Uterus (tissue), 3 donors: ENCODE measurements at regions not wholly inside any gene's neighbourhood (a gene's known extent, or its start where the extent isn't known, plus 50 kb on each side); places are given as distances from the start of the nearest gene placed in this dataset.

ENCODE experiments used
- DNase-seq, 2 donors: peaks; one replicate each; pipeline ENCODE4 v3.0.0-alpha.2; 2019 to 2020
- H3K27ac ChIP-seq, 2 donors: fragments of 200-600 bp; sonication (generic); 1 replicate in 1 of 2; 2 replicates in 1 of 2; pipeline ENCODE4 v1.5.1; 2016 to 2018
- H3K27me3 ChIP-seq, 2 donors: fragments of 200-600 bp; sonication (generic); one replicate each; pipeline ENCODE4 v1.5.1; 2018 to 2019; ENCODE audit warnings: control low read depth in 1 of 2
- H3K36me3 ChIP-seq, 2 donors: fragments of 200-600 bp; sonication (generic); one replicate each; pipeline ENCODE4 v1.5.1; 2019; ENCODE audit warnings: control low read depth in 1 of 2
- H3K4me1 ChIP-seq, 2 donors: fragments of 200-600 bp; sonication (generic); one replicate each; pipeline ENCODE4 v1.5.1; 2018 to 2019; ENCODE audit warnings: control low read depth in 1 of 2
- H3K4me3 ChIP-seq, 2 donors: fragments of 200-600 bp; sonication (generic); 1 replicate in 1 of 2; 2 replicates in 1 of 2; pipeline ENCODE4 v1.5.1; 2018 to 2019; ENCODE audit warnings: mild to moderate bottlenecking in 1 of 2
- H3K9me3 ChIP-seq, 2 donors: fragments of 200-600 bp; sonication (generic); one replicate each; pipeline ENCODE4 v1.5.1; 2019; ENCODE audit warnings: control low read depth in 1 of 2
- POLR2A ChIP-seq, 2 donors: fragments of 450-650 bp; IDR thresholded peaks; one replicate each; pipeline ENCODE4 v1.6.1; 2016; ENCODE audit warnings: antibody characterized with exemption in 2 of 2, mild to moderate bottlenecking in 1 of 2, moderate library complexity in 1 of 2
- intact Hi-C: fragments of 100-400 bp; cut with DNase I; formaldehyde crosslinking; loops from one replicate; pipeline ENCODE4 v1.15.1; 2023; ENCODE audit warnings: low total_unique reads
- TF ChIP-seq, protein P1 (sequence below), 4 experiments: fragments of 200-600 bp in 2 of 4; fragments of 450-650 bp in 2 of 4; sonication (generic) in 2 of 4; IDR thresholded peaks; one replicate each; pipeline ENCODE4 v1.5.1; 2016 to 2019; ENCODE audit warnings: antibody characterized with exemption in 4 of 4, mild to moderate bottlenecking in 2 of 4, moderate library complexity in 1 of 4
- donor health status: DM: yes; HTN: yes; CAD: no.

DNA sequence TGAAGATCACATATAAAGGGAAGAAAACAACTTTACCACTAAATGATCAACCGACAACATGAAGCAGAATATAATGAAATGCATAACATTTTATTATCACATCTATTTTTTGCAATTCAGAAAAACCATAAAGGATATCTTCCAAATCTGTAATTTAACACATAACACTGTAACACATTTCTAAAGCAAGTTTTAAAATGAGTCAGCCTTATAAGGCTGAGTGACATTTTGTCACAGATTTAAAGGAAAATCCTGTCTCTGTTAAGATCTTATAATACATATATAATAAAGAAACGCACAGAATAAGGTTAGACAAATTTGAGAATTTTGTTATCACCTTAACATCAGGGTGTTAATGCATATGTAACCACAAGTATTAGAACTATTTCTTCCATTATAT is 198.4 kb upstream of the RASA1 start:
- Histone ChIP-seq H3K4me3 (no peak overlapping the region), H3K27me3 (no peaks in the 10 kb centered on the region), H3K27ac (no peak overlapping the region), H3K9me3 (no peaks in the 10 kb centered on the region), H3K36me3 (no peaks in the 10 kb centered on the region), H3K4me1 (no peaks in the 10 kb centered on the region)
- TF ChIP-seq POLR2A (IDR thresholded peaks at IDR 0.05), result no peak
- TF ChIP-seq, protein P1, sequence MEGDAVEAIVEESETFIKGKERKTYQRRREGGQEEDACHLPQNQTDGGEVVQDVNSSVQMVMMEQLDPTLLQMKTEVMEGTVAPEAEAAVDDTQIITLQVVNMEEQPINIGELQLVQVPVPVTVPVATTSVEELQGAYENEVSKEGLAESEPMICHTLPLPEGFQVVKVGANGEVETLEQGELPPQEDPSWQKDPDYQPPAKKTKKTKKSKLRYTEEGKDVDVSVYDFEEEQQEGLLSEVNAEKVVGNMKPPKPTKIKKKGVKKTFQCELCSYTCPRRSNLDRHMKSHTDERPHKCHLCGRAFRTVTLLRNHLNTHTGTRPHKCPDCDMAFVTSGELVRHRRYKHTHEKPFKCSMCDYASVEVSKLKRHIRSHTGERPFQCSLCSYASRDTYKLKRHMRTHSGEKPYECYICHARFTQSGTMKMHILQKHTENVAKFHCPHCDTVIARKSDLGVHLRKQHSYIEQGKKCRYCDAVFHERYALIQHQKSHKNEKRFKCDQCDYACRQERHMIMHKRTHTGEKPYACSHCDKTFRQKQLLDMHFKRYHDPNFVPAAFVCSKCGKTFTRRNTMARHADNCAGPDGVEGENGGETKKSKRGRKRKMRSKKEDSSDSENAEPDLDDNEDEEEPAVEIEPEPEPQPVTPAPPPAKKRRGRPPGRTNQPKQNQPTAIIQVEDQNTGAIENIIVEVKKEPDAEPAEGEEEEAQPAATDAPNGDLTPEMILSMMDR (IDR thresholded peaks at IDR 0.05), result no peak
- DNase-seq, result no peak
- intact Hi-C loops, result no loop called here

DNA sequence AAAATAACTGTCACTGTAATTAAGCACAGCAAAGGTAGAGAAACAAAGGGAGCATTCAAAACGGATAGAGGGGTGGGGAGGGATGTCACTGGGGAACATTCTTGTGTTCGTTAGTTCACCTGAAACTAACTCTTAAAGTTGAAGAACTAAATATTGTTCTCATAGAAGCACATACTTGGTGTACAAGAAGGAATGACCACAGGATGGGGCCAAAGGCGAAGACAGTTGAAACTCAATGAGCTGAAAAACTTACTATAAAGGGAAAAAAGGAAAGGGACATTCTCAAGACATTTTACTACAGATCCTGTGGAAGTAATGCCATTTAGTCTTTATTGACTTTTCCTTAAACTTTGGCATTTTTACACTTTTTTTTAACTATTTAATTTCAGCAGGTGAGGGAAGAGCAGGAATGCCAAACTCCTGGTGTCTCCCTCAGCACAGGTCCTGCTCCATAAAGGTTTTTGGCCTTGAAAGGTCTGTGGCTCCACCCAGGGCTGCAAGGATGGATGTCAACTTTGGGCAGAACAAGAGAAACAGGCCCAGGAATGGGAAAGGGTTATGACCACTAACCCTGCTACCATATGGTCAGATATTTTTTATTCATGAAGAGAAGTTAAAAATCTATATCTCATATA is 197.6 kb upstream of the RASA1 start:
- Histone ChIP-seq H3K4me1 (no peaks in the 10 kb centered on the region), H3K4me3 (no peak overlapping the region), H3K27me3 (no peaks in the 10 kb centered on the region), H3K36me3 (no peaks in the 10 kb centered on the region), H3K9me3 (no peaks in the 10 kb centered on the region), H3K27ac (no peak overlapping the region)
- no peak for DNase-seq
- intact Hi-C loops, result no loop called here
- TF ChIP-seq POLR2A (IDR thresholded peaks at IDR 0.05), result no peak
- TF ChIP-seq, protein P1 (IDR thresholded peaks at IDR 0.05), result no peak

DNA sequence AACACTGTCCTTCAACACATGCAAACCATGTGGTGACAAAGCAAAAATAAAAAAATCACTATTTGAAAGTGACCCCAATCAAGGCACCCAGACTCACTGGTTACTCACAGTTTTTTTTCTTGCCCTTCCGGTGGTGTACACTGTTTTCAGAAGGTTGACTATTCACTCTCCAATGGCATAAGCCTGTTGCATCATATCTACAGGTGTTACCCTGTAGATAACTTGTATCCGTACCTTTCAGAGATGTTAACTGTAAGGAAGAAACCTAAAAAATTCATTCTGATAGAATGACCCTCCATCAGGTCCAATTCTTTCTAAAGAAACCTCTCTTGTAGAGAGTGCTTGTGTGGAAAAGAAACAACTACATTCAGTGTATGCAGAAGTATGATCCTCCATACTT is 193.6 kb upstream of the RASA1 start:
- no peak for DNase-seq
- Histone ChIP-seq H3K36me3 (no peaks in the 10 kb centered on the region), H3K4me1 (no peaks in the 10 kb centered on the region), H3K4me3 (no peak overlapping the region), H3K9me3 (no peaks in the 10 kb centered on the region), H3K27me3 (no peaks in the 10 kb centered on the region), H3K27ac (no peak overlapping the region)
- intact Hi-C loops, result no loop called here
- TF ChIP-seq, protein P1 (IDR thresholded peaks at IDR 0.05), result no peak
- no peak for TF ChIP-seq POLR2A (IDR thresholded peaks at IDR 0.05)

DNA sequence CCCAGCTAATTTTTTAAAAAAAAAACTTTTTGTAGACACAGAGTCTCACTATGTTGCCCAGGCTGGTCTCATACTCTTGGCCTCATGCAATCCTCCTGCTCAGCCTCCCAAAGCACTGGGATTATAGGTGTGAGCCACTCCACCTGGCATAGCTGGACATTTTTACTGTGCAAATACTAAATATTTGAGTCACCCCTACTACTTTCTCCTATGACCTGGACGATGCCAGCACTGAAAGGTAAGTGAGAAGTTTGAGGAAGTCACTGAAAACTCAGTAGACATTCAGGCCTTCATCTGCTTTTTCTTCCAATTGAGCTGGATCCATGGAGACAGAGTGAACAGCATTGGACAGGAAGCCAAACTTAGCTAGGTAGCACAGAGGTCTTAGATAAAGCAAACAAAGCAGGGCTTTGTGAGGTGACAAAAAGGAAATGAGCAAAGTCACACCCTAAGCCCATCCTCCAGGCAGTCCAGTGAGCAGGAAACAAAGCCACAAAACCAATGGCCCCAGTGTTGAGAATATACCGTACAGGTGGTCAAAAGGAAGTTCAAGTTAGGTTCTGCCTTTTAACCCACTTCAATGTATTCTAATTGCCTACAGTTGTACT is 192.6 kb upstream of the RASA1 start:
- H3K4me1 ChIP-seq, result no peaks in the 10 kb centered on the region
- H3K9me3 ChIP-seq, result no peaks in the 10 kb centered on the region
- intact Hi-C loops, result no loop called here
- TF ChIP-seq POLR2A (IDR thresholded peaks at IDR 0.05), result no peak
- TF ChIP-seq, protein P1 (IDR thresholded peaks at IDR 0.05), result no peak
- no peaks in the 10 kb centered on the region for H3K36me3 ChIP-seq
- H3K27ac ChIP-seq, result no peak overlapping the region
- no peaks in the 10 kb centered on the region for H3K27me3 ChIP-seq
- DNase-seq, result no peak
- no peak overlapping the region for H3K4me3 ChIP-seq

DNA sequence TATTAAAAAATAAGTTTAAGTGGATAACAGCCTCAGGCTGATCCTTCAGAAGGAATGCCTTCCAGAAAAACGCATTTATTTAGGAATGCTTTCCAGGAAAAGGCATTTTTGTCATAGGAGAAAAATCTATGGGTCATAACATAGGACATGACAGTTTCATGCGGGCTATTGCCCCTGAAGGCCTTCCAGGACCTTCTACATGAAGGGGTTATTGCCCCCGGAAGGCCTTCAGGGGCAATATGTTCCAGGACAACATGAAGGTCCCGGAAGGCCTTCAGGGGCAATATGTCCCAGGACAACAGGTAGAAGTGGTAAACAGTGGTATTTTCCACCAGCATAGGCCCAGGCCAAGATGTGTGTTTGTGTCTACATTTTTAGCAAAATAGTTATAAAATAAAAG is 191.3 kb upstream of the RASA1 start:
- no peaks in the 10 kb centered on the region for H3K36me3 ChIP-seq
- intact Hi-C loops, result no loop called here
- no peak overlapping the region for H3K27ac ChIP-seq
- no peaks in the 10 kb centered on the region for H3K27me3 ChIP-seq
- H3K9me3 ChIP-seq, result no peaks in the 10 kb centered on the region
- no peak overlapping the region for H3K4me3 ChIP-seq
- TF ChIP-seq, protein P1 (IDR thresholded peaks at IDR 0.05), result no peak
- no peak for TF ChIP-seq POLR2A (IDR thresholded peaks at IDR 0.05)
- H3K4me1 ChIP-seq, result no peaks in the 10 kb centered on the region
- DNase-seq, result no peak
